B cell (primary cell): ENCODE measurements at regions not wholly inside any gene's neighbourhood (a gene's known extent, or its start where the extent isn't known, plus 50 kb on each side); places are given as distances from the start of the nearest gene placed in this dataset.

Experiments used
- ATAC-seq: fragments of 200-7000 bp; cut with Tn5 transposase; one replicate; pipeline ENCODE4 v1.10.0; 2021; ENCODE audit warnings: low read depth, mild to moderate bottlenecking, moderate number of reproducible peaks, moderate library complexity
- CTCF ChIA-PET: fragments of 350-600 bp; sonication (Branson Sonifier 250); formaldehyde crosslinking; loops from one replicate; lab custom pipeline; 2021; ENCODE audit warnings: antibody characterized with exemption, inconsistent platforms; lab: Charles Lee
- POLR2A ChIA-PET: fragments of 350-600 bp; sonication (Branson Sonifier 250); formaldehyde crosslinking; loops from one replicate; lab custom pipeline; 2021; ENCODE audit warnings: antibody characterized with exemption; lab: Charles Lee
- DNase-seq: peaks from one replicate; pipeline ENCODE4 v3.0.0; 2013
- H2AFZ ChIP-seq: 2 replicates; pipeline ENCODE4 v1.6.1; 2012; ENCODE audit warnings: mild to moderate bottlenecking, low read depth, low read length; ENCODE audit not compliant: insufficient read depth, poor library complexity, severe bottlenecking
- H3K27ac ChIP-seq, 2 donors: 1 replicate in 1 of 2; 2 replicates in 1 of 2; pipeline ENCODE4 v1.5.1; 2012 to 2013; ENCODE audit warnings: low read length in 2 of 2, mild to moderate bottlenecking in 2 of 2, moderate library complexity in 1 of 2
- H3K27me3 ChIP-seq, 4 experiments: fragments of 200-600 bp in 1 of 4; sonication (generic) in 1 of 4; replicated peaks in 1 of 4; 1 replicate in 2 of 4; 2 replicates in 2 of 4; pipeline versions ENCODE4 v1.6.1 to v1.7.0; 2013 to 2016; ENCODE audit warnings: low read length in 3 of 4, mild to moderate bottlenecking in 2 of 4, mixed read lengths in 1 of 4, moderate library complexity in 1 of 4; ENCODE audit not compliant: insufficient read depth in 4 of 4, control insufficient read depth in 3 of 4; ENCODE audit errors: control extremely low read depth in 1 of 4
- H3K36me3 ChIP-seq, 2 experiments: replicated peaks in 1 of 2; 1 replicate in 1 of 2; 2 replicates in 1 of 2; pipeline versions ENCODE4 v1.6.1 to v1.7.1; 2013; ENCODE audit warnings: low read length in 1 of 2; ENCODE audit not compliant: insufficient read depth in 2 of 2, control insufficient read depth in 1 of 2; ENCODE audit errors: control extremely low read depth in 1 of 2, extremely low read depth in 1 of 2
- H3K4me1 ChIP-seq, 2 donors: fragments of 200-600 bp in 1 of 2; sonication (generic) in 1 of 2; 1 replicate in 1 of 2; 2 replicates in 1 of 2; pipeline versions ENCODE4 v1.5.1 to v1.6.1; 2013 to 2017; ENCODE audit warnings: low read length in 2 of 2; ENCODE audit not compliant: control insufficient read depth in 2 of 2, insufficient read depth in 2 of 2
- H3K4me2 ChIP-seq: replicated peaks from 2 replicates; pipeline ENCODE3; 2012; ENCODE audit warnings: mild to moderate bottlenecking, low read depth, low read length; ENCODE audit not compliant: poor library complexity, severe bottlenecking
- H3K4me3 ChIP-seq, 5 experiments: fragments of 200-600 bp in 1 of 5; sonication (generic) in 1 of 5; 1 replicate in 3 of 5; 2 replicates in 2 of 5; pipeline versions ENCODE4 v1.5.1 to v1.7.0; 2011 to 2016; ENCODE audit warnings: low read length in 4 of 5, mild to moderate bottlenecking in 4 of 5, low read depth in 2 of 5, control low read depth in 1 of 5, moderate library complexity in 1 of 5; ENCODE audit not compliant: insufficient read depth in 1 of 5; ENCODE audit errors: control extremely low read depth in 1 of 5, extremely low read depth in 1 of 5
- H3K79me2 ChIP-seq: fragments of 200-600 bp; sonication (generic); one replicate; pipeline ENCODE4 v1.6.0; 2016; ENCODE audit warnings: low read length; ENCODE audit not compliant: control insufficient read depth, insufficient read depth
- H3K9ac ChIP-seq: fragments of 200-600 bp; sonication (generic); 2 replicates; pipeline ENCODE4 v1.6.1; 2017; ENCODE audit warnings: mild to moderate bottlenecking, low read length, moderate library complexity
- H3K9me3 ChIP-seq, 3 donors: one replicate each; pipeline versions ENCODE4 v1.6.1 to v1.7.1; 2013; ENCODE audit warnings: low read length in 2 of 3; ENCODE audit not compliant: control insufficient read depth in 2 of 3, insufficient read depth in 1 of 3; ENCODE audit errors: control extremely low read depth in 1 of 3
- H4K20me1 ChIP-seq: 2 replicates; pipeline ENCODE4 v1.6.0; 2012; ENCODE audit warnings: mild to moderate bottlenecking, low read length; ENCODE audit not compliant: insufficient read depth, control insufficient read depth, poor library complexity, severe bottlenecking
- H3K27ac Mint-ChIP-seq: one replicate; pipeline ENCODE4 v1.8.0; 2021; ENCODE audit warnings: mixed read lengths
- H3K27me3 Mint-ChIP-seq: one replicate; pipeline ENCODE4 v1.8.0; 2021; ENCODE audit warnings: mixed read lengths
- H3K4me1 Mint-ChIP-seq: one replicate; pipeline ENCODE4 v1.8.0; 2021; ENCODE audit warnings: mixed read lengths
- H3K4me3 Mint-ChIP-seq: one replicate; pipeline ENCODE4 v1.8.0; 2021; ENCODE audit warnings: mixed read lengths
- H3K9me3 Mint-ChIP-seq: one replicate; pipeline ENCODE4 v1.8.0; 2022; ENCODE audit warnings: mixed read lengths; ENCODE audit not compliant: insufficient read depth
- EZH2 ChIP-seq: IDR thresholded peaks from 2 replicates; pipeline ENCODE4 v1.6.1; 2012; ENCODE audit warnings: borderline replicate concordance, low read depth, mild to moderate bottlenecking, moderate library complexity, low read length; ENCODE audit not compliant: insufficient read depth, poor library complexity, severe bottlenecking
- WGBS: methylation state at CpG from one replicate; pipeline ENCODE4 v1.1.5; 2013; ENCODE audit warnings: missing lambda C conversion rate; ENCODE audit not compliant: insufficient coverage; 5-methylcytosine and 5-hydroxymethylcytosine counted together
- intact Hi-C: fragments of 100-400 bp; cut with micrococcal nuclease; formaldehyde crosslinking; loops from one replicate; pipeline ENCODE4 v1.10.0; 2022
- TF ChIP-seq, protein P1 (sequence below): fragments of 200-600 bp; IDR thresholded peaks from one replicate; pipeline ENCODE4 v1.8.0; 2022; ENCODE audit warnings: antibody characterized with exemption, mild to moderate bottlenecking

DNA sequence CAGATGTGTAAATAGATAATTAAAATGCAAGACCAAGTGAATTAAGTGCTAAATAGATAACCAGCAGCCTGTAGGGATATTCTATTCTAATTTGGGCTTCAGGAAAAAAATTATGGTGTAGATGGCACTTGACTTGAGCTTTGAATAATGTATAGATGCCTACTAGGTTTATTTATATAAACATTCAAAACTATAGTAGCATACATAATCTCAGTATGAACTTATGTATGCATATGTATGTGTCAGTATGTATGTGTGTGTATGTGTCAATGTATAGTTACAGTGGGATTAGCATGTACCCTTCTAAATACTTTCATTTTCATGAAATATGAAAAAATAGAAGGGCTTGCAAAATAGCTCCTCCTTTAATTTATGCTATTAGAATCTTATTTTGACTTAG is 207.3 kb upstream of the PPP1R3A start:
- no peaks in the 10 kb centered on the region for H3K4me1 Mint-ChIP-seq
- no peak for TF ChIP-seq EZH2
- TF ChIP-seq, protein P1, sequence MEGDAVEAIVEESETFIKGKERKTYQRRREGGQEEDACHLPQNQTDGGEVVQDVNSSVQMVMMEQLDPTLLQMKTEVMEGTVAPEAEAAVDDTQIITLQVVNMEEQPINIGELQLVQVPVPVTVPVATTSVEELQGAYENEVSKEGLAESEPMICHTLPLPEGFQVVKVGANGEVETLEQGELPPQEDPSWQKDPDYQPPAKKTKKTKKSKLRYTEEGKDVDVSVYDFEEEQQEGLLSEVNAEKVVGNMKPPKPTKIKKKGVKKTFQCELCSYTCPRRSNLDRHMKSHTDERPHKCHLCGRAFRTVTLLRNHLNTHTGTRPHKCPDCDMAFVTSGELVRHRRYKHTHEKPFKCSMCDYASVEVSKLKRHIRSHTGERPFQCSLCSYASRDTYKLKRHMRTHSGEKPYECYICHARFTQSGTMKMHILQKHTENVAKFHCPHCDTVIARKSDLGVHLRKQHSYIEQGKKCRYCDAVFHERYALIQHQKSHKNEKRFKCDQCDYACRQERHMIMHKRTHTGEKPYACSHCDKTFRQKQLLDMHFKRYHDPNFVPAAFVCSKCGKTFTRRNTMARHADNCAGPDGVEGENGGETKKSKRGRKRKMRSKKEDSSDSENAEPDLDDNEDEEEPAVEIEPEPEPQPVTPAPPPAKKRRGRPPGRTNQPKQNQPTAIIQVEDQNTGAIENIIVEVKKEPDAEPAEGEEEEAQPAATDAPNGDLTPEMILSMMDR, result no peak
- no peak for DNase-seq
- intact Hi-C loops, result no loop called here
- no peak overlapping the region for H3K4me2 ChIP-seq
- H3K79me2 ChIP-seq, result no peaks in the 10 kb centered on the region
- H3K27me3 ChIP-seq, result no peaks in the 10 kb centered on the region
- no peaks in the 10 kb centered on the region for H3K4me1 ChIP-seq
- ChIA-PET POLR2A (no interaction called here), CTCF (no interaction called here)
- H3K4me3 Mint-ChIP-seq, result no peak overlapping the region
- H2AFZ ChIP-seq, result no peak overlapping the region
- no peak for ATAC-seq
- H4K20me1 ChIP-seq, result no peaks in the 10 kb centered on the region
- no peaks in the 10 kb centered on the region for H3K9me3 Mint-ChIP-seq
- peaks cover 12% of the 10 kb centered on the region for H3K27me3 Mint-ChIP-seq
- H3K9me3 ChIP-seq, result no peaks in the 10 kb centered on the region
- H3K27ac ChIP-seq, result no peak overlapping the region
- H3K9ac ChIP-seq, result no peak overlapping the region
- H3K4me3 ChIP-seq, result no peak overlapping the region
- no peak overlapping the region for H3K27ac Mint-ChIP-seq
- H3K36me3 ChIP-seq, result no peaks in the 10 kb centered on the region

DNA sequence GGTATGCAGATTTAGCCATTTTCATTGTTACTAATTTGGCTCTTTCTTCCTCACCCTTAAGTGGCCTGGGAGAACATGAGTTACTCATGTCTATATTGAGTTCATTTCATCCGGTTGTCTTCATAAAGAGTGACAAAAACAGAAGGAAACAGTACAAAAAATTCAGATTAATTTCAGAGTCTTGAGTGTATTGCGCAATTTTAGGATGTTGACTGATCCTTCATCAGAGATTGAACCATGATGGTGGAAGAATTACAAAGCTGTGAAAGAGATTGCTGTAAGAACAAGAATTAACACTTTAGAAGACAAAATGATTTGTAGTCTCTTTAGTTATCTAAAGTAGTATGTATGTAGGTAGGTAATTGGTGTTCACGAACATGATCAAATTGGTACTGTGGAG is 194.0 kb upstream of the PPP1R3A start:
- Histone ChIP-seq H3K4me3 (no peak overlapping the region), H3K27ac (no peak overlapping the region), H3K36me3 (no peaks in the 10 kb centered on the region), H2AFZ (no peak overlapping the region), H3K4me2 (no peak overlapping the region), H3K27me3 (no peaks in the 10 kb centered on the region), H3K9me3 (no peaks in the 10 kb centered on the region), H3K4me1 (no peaks in the 10 kb centered on the region), H3K79me2 (no peaks in the 10 kb centered on the region), H4K20me1 (no peaks in the 10 kb centered on the region), H3K9ac (no peak overlapping the region)
- H3K4me1 Mint-ChIP-seq, result no peaks in the 10 kb centered on the region
- no peak for TF ChIP-seq EZH2
- TF ChIP-seq, protein P1, result no peak
- H3K4me3 Mint-ChIP-seq, result no peak overlapping the region
- no peak for DNase-seq
- ChIA-PET CTCF (no interaction called here), POLR2A (no interaction called here)
- H3K27ac Mint-ChIP-seq, result no peak overlapping the region
- H3K27me3 Mint-ChIP-seq, result peaks cover 13% of the 10 kb centered on the region
- ATAC-seq, result no peak
- no CpG with 5 or more reads among the region's 3 CpGs for WGBS
- no peaks in the 10 kb centered on the region for H3K9me3 Mint-ChIP-seq
- intact Hi-C loops, result no loop called here
